Lower leg skin (tissue), 4 donors: ENCODE measurements at regions not wholly inside any gene's neighbourhood (a gene's known extent, or its start where the extent isn't known, plus 50 kb on each side); places are given as distances from the start of the nearest gene placed in this dataset.

Source experiments
- DNase-seq, 2 donors: peaks; one replicate each; pipeline ENCODE4 v3.0.0-alpha.2; 2019; ENCODE audit warnings: low spot score in 2 of 2
- H3K4me3 ChIP-seq: fragments of 200-600 bp; sonication (generic); 2 replicates; pipeline ENCODE4 v1.5.1; 2017; ENCODE audit warnings: mild to moderate bottlenecking, low read depth; ENCODE audit not compliant: poor library complexity, severe bottlenecking
- CTCF ChIP-seq, 3 donors: fragments of 450-650 bp; IDR thresholded peaks; one replicate each; pipeline ENCODE4 v1.5.1; 2016; ENCODE audit warnings: antibody characterized with exemption in 3 of 3, mild to moderate bottlenecking in 3 of 3, moderate library complexity in 2 of 3
- POLR2A ChIP-seq, 2 donors: fragments of 450-650 bp; IDR thresholded peaks; one replicate each; pipeline ENCODE4 v1.6.1; 2016 to 2017; ENCODE audit warnings: antibody characterized with exemption in 2 of 2, mild to moderate bottlenecking in 1 of 2, moderate library complexity in 1 of 2
- WGBS, 2 donors: methylation state at CpG; one replicate each; pipeline ENCODE4 v1.1.5; 2018; 5-methylcytosine and 5-hydroxymethylcytosine counted together
- intact Hi-C: fragments of 100-400 bp; cut with DNase I; formaldehyde crosslinking; loops from one replicate; pipeline ENCODE4 v1.15.0; 2023; ENCODE audit warnings: low total_unique reads

DNA sequence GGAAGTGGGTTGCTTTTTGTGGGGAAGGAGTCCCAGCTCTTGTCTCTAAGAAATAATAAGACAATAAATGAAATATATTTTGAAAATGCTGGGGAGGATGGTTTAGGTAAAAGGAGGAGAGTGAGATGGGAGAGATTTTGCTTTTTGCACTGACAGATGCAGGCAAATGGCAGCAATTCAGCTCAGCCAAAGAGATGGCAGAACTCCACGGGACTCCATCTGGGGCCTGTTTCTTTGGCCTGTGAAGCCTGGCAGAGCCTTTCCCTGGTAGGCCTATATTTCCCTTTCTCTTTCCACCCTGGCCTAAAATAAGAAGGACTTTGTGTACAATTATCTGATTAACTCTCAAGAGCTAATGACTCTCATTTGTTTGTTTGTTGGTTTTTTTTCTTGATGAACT is 1525.1 kb downstream of the CDH11 start:
- intact Hi-C loops: no loop called here
- DNase-seq: no peak
- 56 to 67% methylated on average over 1 of the region's 1 CpG for WGBS, 2 donors
- H3K4me3 ChIP-seq: no peak overlapping the region
- TF ChIP-seq CTCF (IDR thresholded peaks at IDR 0.05): no peak
- no peak for TF ChIP-seq POLR2A (IDR thresholded peaks at IDR 0.05)

DNA sequence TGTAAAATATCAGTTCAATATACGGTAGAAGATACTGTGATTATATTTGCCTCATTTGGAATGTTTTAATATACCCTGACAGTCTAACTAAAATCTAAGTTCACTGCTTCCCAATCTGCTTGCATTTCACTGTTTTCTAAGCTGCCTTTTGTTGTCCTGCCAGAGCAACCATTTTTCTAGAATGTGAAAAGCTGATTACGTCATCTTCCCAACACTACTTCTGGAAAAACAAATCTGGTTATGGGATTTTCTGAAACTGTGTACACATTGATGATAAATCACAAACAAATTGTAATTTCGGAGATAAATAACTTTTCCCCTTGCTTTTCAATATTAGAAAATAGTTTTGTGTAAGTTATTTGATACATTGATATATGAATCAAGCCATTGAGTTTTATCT is 1529.0 kb downstream of the CDH11 start:
- TF ChIP-seq CTCF (IDR thresholded peaks at IDR 0.05): no peak
- TF ChIP-seq POLR2A (IDR thresholded peaks at IDR 0.05): no peak
- intact Hi-C loops: no loop called here
- 75 to 84% methylated on average over 3 of the region's 3 CpGs for WGBS, 2 donors
- no peak overlapping the region for H3K4me3 ChIP-seq
- no peak for DNase-seq

DNA sequence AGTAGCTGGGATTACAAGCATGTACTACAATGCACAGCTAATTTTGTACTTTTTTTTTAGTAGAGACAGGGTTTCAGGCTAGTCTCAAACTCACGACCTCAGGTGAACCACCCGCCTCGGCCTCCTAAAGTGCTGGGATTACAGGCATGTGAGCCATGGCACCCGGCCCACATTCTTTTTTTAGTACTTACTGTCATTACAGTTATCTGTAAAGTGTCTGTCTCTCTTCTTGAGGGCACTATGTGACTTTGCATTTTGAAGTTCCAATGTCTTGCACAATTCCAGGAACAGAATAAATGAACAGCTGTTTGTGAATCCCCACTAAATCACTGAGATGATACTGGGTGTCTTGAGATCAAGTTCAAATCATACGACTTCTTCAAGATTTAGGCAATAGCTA is 1540.3 kb downstream of the CDH11 start:
- no peak for DNase-seq
- TF ChIP-seq POLR2A (IDR thresholded peaks at IDR 0.05) (no peak), CTCF (IDR thresholded peaks at IDR 0.05) (no peak)
- WGBS, 2 donors: 52 to 66% methylated on average over 5 of the region's 5 CpGs

DNA sequence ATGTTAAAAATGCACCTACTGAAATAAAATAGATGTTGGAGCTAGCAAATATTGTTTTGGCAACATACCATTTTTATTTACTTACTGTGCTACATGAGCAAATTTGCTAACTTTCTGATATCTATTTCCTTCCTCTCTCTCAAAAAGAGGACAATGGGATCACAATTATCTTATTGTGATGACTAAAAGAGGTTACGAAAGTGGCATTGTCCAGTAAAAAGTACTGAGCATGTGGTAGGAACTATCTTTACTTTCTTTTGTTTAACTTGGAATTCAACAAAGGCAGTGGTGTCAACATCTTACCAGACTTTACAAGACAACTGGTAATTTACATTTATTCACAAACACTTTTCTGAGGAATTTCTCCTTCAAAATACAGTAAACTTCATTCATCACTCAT is 1542.6 kb upstream of the CDH8 start:
- WGBS, 2 donors: 77 to 81% methylated on average over 1 of the region's 1 CpG
- no peak overlapping the region for H3K4me3 ChIP-seq
- DNase-seq: no peak
- TF ChIP-seq POLR2A (IDR thresholded peaks at IDR 0.05) (no peak), CTCF (IDR thresholded peaks at IDR 0.05) (no peak)
- intact Hi-C loops: no loop called here

More for the DNA sequence above, 1540.3 kb downstream of the CDH11 start:
- intact Hi-C loops: no loop called here
- no peak overlapping the region for H3K4me3 ChIP-seq

- no peak for TF ChIP-seq POLR2A (IDR thresholded peaks at IDR 0.05)
- no peak for TF ChIP-seq CTCF (IDR thresholded peaks at IDR 0.05)
Measured at GRCh38 chr16:63577891-63578290, 1541.7 kb upstream of the CDH8 start.

GRCh38 chr16:63575041-63575440 is 1538.8 kb upstream of the CDH8 start:
- H3K4me3 ChIP-seq: no peak overlapping the region
- TF ChIP-seq CTCF (IDR thresholded peaks at IDR 0.05): no peak
- no peak for TF ChIP-seq POLR2A (IDR thresholded peaks at IDR 0.05)
- WGBS, 2 donors: 51 to 52% methylated on average over 1 of the region's 1 CpG
- DNase-seq: no peak
- intact Hi-C loops: no loop called here

More at GRCh38 chr16:63577891-63578290, 1541.7 kb upstream of the CDH8 start:
- no peak overlapping the region for H3K4me3 ChIP-seq
- DNase-seq: no peak
- intact Hi-C loops: no loop called here
